ENCODE measurements at regions not wholly inside any gene's neighbourhood (a gene's known extent, or its start where the extent isn't known, plus 50 kb on each side); places are given as distances from the start of the nearest gene placed in this dataset.
"Not testable (repeated sequence)": the region's sequence is repeated elsewhere in the genome, so short reads cannot be mapped to it uniquely, and the experiment has no call there.

- no peak for DNase-seq
Measured at GRCh38 chr7:49692516-49692915, 80.9 kb upstream of the VWC2 start.

GRCh38 chr7:49695971-49696370 lies 77.5 kb upstream of the VWC2 start:
- no peak for DNase-seq

GRCh38 chr7:49700841-49701240 lies 72.6 kb upstream of the VWC2 start:
- DNase-seq: no peak

GRCh38 chr7:49702099-49702498 lies 71.3 kb upstream of the VWC2 start:
- DNase-seq: no peak

- no peak for DNase-seq
Measured at GRCh38 chr7:49703337-49703736, 70.1 kb upstream of the VWC2 start.

GRCh38 chr7:49703881-49704280 lies 69.6 kb upstream of the VWC2 start:
- DNase-seq: no peak

GRCh38 chr7:49706106-49706505 lies 67.3 kb upstream of the VWC2 start:
- DNase-seq: no peak

GRCh38 chr7:49707891-49708290 lies 65.5 kb upstream of the VWC2 start:
- DNase-seq: no peak

- no peak for DNase-seq
Measured at GRCh38 chr7:49708590-49708989, 64.8 kb upstream of the VWC2 start.

GRCh38 chr7:49711072-49711723 lies 62.2 kb upstream of the VWC2 start:
- not testable (repeated sequence) for DNase-seq

GRCh38 chr7:49714182-49714581 lies 59.3 kb upstream of the VWC2 start:
- no peak for DNase-seq

GRCh38 chr7:49715486-49715885 lies 58.0 kb upstream of the VWC2 start:
- no peak for DNase-seq

GRCh38 chr7:49717547-49717946 lies 55.9 kb upstream of the VWC2 start:
- DNase-seq: no peak

- DNase-seq: no peak
Measured at GRCh38 chr7:49718760-49719159, 54.7 kb upstream of the VWC2 start.

GRCh38 chr7:49721441-49721840 lies 52.0 kb upstream of the VWC2 start:
- DNase-seq: no peak
